ENCODE measurements at regions not wholly inside any gene's neighbourhood (a gene's known extent, or its start where the extent isn't known, plus 50 kb on each side); places are given as distances from the start of the nearest gene placed in this dataset.

DNA sequence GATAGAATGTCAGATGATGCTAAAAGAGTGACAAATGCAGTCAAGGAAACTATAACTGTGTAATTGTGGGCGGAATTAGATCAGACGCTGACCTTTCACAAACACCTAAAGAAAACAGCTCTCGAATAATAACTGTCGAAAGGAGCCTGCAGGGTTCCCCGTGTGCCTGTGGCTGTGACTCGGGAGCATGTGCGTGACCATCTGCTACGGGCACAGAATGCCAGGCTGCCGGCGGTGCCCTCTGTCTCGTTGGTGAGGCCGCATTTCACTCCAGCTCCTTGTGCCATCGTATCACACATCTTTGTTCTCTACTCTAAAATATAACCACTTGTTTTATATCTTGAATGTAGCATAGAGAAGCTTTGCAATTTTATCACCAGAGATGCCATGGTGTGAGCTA is 267.8 kb upstream of the FMN2 start:
- TF ChIP-seq, protein P1, sequence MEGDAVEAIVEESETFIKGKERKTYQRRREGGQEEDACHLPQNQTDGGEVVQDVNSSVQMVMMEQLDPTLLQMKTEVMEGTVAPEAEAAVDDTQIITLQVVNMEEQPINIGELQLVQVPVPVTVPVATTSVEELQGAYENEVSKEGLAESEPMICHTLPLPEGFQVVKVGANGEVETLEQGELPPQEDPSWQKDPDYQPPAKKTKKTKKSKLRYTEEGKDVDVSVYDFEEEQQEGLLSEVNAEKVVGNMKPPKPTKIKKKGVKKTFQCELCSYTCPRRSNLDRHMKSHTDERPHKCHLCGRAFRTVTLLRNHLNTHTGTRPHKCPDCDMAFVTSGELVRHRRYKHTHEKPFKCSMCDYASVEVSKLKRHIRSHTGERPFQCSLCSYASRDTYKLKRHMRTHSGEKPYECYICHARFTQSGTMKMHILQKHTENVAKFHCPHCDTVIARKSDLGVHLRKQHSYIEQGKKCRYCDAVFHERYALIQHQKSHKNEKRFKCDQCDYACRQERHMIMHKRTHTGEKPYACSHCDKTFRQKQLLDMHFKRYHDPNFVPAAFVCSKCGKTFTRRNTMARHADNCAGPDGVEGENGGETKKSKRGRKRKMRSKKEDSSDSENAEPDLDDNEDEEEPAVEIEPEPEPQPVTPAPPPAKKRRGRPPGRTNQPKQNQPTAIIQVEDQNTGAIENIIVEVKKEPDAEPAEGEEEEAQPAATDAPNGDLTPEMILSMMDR (conservative IDR thresholded peaks at IDR 0.05; ENCODE audit: low read depth, low read length), result no peak
- TF ChIP-seq EZH2 (IDR thresholded peaks at IDR 0.05; ENCODE audit: borderline replicate concordance, low read depth, low read length, poor library complexity, severe bottlenecking), result no peak
